DMS53 (cell line): ENCODE measurements at regions not wholly inside any gene's neighbourhood (a gene's known extent, or its start where the extent isn't known, plus 50 kb on each side); places are given as distances from the start of the nearest gene placed in this dataset.
"Not testable (repeated sequence)": the region's sequence is repeated elsewhere in the genome, so short reads cannot be mapped to it uniquely, and the experiment has no call there.

Experiments
- DNase-seq: peaks from one replicate; lab custom pipeline; 2025; lab: John Stamatoyannopoulos, UW

GRCh38 chr1:229857585-229857984 lies 209.5 kb upstream of the GALNT2 start:
- DNase-seq, result no peak

DNA sequence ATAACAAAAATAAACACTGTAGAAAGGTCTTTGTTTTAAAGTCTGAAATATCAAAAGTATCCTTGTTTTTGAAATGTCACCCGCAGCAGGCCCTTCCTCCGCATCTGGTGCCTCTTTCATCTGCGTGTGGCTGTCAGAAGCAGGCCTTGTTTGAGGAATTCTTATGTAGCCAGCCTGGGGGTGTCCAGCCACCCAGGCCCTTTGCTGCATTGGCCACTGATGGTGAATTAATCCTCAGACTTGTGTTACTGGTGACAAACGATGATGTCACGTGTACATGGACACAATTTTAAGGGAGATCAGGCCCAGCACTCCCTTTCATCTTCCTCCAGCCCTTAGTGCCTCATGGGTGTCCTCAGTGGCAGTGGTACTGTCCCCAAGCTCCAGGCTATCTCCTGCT lies 208.0 kb upstream of the GALNT2 start:
- no peak for DNase-seq

DNA sequence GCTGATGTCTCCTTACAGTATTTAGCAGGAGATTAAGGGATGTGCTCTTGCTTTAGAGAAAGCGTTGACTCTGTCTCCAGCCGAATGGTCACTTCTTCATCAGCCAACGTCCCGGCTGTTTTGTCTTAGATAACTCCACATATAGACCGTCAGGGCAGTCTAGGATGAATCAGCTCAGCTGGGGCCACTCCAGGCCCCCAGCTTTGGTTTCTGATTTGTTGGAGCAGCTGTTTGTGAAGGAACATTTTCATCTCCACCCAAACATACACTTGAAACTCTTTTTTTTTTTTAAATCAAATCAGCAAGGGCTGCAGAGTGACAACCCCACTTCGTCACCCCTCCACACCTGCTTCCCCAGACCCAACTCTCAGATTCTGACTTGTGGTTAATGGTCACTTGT lies 206.1 kb upstream of the GALNT2 start:
- DNase-seq, result no peak

GRCh38 chr1:229862017-229862774 lies 204.8 kb upstream of the GALNT2 start:
- DNase-seq, result no peak

DNA sequence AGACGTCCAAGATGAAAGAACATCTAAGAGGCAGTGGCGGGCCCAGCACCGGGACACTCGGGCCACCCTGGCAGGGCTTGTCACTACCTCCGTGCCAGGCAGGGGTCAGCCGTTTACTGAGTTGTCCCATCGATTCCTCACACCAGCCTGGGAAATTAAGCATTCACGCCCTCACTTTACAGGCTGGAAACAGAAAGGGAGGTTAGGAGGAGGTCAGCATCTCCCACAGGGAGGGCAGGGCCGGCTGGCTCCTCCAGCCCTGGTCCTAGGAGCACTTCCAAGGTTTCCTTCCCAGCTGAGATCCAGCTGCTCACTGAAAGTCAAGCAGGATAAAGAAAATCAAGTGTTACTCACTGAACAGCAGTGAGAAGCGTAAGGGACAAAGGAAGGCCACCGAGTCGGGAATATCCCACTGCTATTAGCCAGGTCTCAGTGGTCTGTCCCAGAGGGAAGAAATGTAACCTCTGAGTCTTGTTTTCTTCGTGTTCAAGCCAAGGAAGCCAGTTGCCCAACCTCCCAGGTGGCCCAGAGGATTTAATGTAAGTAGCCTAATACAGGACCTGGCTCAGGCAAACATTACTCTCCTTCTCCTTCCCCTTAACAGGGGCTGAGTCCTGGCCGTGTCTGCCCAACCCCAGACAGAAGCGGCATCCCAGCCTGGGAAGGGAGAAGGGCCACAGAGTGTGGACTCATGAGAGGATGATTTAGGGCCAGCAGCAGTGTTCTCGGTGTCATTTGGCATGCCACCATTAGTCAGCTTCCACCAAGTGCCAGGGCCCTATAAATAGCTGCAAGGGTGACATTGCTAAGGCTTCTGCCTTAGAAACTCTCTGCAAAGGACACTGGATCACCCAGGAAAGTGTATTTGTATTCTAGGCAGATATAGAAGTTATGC lies 203.1 kb upstream of the GALNT2 start:
- no peak for DNase-seq

DNA sequence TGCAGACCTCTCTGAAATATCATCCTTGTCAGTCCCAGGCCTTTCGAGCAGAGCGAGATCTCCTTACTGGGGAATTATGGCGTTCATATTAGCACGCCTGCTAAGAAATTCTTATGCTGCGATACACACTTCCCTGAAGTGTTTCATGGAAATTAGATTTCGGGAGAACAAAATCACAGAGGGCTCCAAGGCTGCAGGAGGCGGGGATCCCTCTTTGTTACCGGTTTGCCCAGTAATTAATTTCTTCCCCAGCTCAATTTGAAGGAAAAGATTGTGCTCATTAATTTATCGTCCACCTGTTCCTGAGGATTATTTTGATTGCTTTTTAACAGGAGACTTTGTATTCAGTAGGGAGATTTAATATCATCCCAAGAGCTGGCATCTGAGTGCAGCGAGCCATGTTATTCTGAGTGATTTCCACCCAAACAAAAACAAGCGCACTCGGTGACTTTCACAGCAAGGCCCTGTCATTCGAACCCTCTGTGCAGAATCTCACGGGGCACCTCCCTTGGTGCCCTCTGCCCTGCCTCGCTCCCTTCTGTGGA lies 202.3 kb upstream of the GALNT2 start:
- DNase-seq, result no peak

- not testable (repeated sequence) for DNase-seq
Measured at GRCh38 chr1:229865321-229865720, 201.7 kb upstream of the GALNT2 start.

- DNase-seq, result no peak
Measured at GRCh38 chr1:229867726-229868125, 199.3 kb upstream of the GALNT2 start.

DNA sequence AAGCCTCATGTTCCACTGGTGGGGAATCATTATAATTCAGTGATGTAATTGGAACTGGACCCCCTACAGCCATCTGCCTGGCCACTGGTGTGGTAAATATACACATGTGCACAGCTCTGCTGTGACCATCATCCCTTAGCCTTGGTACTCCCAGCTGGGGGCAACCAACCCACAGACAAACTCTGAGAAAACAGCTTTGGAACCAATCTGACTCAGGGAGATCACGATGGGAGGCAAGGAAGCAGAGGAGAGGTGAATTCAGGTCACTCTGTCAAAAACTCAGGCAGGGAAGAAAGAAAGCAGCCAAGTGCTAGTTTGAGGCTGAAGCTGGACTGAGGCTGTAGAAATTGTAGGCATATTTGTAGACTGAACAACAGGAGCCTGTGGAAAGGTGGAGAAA lies 197.8 kb upstream of the GALNT2 start:
- DNase-seq, result no peak

DNA sequence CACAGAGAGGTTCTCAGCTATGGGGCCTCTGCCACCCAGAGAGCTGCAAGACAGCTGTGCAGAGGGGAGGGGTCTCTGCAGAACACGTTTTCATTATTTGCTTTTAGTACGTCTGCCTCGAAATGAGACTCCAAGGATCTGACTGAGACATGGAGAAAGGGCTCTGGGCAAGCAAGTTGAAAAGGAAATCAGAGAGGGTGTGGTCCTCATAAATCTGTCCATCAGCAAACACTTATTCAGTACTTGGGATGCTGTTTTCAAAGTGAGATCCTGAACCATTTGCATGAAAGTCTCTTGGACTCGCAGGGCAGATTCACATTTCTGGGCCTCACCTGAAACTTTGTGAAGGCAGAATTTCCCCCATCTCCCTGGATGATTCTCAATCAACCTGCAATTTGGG lies 197.4 kb upstream of the GALNT2 start:
- DNase-seq, result no peak

GRCh38 chr1:229870381-229870780 lies 196.7 kb upstream of the GALNT2 start:
- no peak for DNase-seq

DNA sequence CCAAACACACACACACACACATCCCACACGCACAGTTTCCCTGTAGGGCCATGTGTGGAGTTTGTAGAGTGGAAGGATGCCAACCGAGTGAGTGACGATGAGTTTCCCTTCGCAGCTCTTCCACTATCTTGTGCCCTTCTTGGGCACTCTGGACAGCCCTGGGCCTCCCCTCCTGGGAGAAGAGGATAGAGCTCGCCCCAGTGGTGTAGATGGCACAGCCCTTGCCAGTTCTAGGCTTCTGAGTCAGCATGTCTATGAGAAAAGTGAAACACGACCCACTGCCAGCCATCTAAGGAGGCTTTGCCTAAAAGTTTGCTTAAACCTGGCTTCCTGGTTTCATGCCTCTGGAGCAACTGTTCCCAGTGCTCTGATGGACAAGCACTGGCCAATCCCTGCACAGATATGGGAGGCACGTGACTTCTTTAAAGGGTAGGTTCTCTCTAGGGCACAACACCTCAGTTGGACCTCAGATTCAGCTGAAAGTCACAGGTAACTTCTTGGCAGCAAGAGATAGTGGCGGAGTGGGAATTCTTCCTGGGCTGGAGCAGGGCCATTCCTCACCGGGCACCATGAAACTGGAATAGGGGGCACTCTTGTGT lies 195.9 kb upstream of the GALNT2 start:
- no peak for DNase-seq

DNA sequence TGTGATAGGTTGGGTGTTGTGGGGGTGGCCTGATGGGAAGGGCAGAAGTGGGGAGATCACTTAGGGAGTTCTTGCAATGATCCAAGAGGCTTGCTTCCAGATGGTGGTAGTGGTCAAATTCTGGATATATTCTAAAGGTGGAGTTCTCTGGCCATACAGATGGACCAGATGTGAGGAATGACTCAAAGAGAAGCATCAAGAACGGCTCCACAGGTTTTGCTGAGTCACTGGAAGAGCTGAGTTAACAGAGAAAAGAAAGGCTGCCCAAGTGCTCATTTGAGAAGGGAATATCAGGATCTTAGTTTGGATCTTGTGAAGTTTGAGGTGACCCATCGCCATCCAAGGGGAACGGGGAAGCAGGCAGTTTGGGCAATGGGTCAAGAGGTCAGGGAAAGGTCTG lies 192.9 kb upstream of the GALNT2 start:
- peak; percentile 48 for DNase-seq

- peak; percentile 50 for DNase-seq
Measured at GRCh38 chr1:229874609-229875008, 192.4 kb upstream of the GALNT2 start.

- DNase-seq, result no peak
Measured at GRCh38 chr1:229875086-229875485, 192.0 kb upstream of the GALNT2 start.

DNA sequence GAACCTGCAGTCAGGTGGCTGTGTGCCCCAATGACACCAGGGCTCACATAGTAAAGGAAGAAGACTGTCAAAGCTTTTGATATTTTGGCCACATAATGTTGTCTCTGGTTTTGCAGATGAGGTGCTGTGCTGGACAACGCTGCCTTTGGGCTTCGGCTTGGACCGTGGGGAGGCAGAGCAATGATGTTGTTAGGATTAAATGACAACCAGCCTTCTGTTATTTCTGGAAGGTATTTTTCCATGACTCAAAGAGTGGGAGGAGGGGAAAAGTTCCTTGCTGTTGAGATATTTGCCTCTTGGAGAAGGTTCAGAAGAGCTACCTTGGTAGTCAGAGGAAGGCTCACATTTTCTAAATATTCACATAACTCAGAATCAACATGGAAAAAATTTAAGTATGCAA lies 187.3 kb upstream of the GALNT2 start:
- DNase-seq, result no peak

GRCh38 chr1:229880271-229881170 lies 186.5 kb upstream of the GALNT2 start:
- DNase-seq, result no peak

DNA sequence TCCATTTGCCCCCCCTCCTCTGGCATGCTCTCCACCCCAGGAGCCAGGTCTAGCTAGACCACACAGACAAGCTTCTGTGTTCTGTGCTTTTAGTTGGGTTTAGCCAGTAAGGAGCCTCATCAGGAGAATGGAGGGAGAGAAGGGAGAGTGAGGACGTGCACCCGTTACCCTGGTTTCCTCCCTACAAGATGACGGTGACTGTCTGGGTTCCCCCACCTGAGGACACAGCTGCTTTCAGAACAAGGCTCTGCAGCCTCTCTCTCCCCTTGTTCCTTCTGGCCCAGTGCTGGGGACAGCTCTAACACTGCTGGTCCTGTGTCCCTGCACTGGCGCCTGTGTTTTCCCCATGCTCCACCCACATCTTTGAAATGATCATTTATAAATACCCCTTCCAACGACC lies 184.4 kb upstream of the GALNT2 start:
- no peak for DNase-seq

DNA sequence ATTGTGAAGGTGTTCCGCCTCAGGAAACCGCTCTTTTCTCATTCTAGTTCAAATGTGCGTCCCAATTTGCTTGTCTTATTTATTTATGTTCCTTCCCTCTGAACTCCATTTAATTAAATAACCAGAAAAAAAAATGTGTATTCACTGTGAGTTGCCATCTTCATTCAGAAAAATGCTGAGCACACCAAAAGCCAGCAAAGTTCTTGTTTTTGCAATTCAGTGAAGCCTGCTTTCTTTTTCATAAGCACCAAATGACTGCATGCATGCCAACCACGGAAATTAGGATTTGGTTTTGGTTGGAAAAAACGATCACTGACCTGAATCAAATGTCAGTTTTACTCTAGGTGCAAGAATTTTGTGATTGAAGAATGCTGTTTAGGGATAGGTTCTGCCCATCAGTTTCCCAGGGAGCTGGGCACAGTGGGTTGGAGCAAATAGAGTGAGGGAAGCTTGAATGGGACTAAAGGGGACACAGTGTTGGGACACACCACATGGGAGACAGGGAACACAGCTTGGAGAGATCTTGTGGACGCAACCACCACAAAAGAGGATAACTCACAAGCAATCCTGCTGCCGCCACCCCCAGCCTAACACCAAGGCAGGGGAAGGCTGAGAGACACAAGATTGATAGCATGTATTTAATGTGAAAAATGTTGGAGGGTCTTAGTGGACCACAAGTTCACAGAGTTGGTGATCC lies 183.4 kb upstream of the GALNT2 start:
- no peak for DNase-seq

DNA sequence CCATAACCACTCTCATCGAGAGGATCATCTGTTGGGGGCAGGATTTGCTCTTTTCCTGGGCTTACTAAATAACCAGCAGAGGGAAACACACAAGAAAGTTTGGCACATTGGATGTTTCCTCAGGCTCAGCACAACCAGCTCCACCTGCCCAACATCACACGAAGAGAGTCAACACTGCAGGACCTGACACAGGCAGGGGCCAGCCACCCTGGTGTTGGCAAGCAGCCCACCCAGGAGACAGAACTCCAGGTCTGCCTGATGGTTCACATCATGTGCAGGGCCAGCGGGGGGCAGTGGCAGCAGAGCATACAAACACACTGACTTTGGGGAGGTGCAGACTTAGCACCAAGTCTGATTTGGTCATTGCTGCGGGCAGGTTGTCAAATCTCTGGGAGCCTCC lies 182.3 kb upstream of the GALNT2 start:
- DNase-seq, result no peak
